Hepatocyte (in vitro differentiated cells): ENCODE measurements at regions not wholly inside any gene's neighbourhood (a gene's known extent, or its start where the extent isn't known, plus 50 kb on each side); places are given as distances from the start of the nearest gene placed in this dataset.

Experiments used
- DNase-seq: peaks from one replicate; pipeline ENCODE4 v3.0.0-alpha.2; 2016; ENCODE audit warnings: low spot score
- H2AFZ ChIP-seq: fragments of 200-600 bp; sonication (generic); 2 replicates; pipeline ENCODE4 v1.6.0; 2016; ENCODE audit warnings: antibody characterized with exemption, mild to moderate bottlenecking
- H3K27ac ChIP-seq: fragments of 200-600 bp; sonication (generic); 2 replicates; pipeline ENCODE4 v1.5.1; 2016; ENCODE audit warnings: mild to moderate bottlenecking
- H3K27me3 ChIP-seq: fragments of 200-600 bp; sonication (generic); 2 replicates; pipeline ENCODE4 v1.6.1; 2016
- H3K36me3 ChIP-seq: fragments of 200-600 bp; sonication (generic); replicated peaks from 2 replicates; pipeline ENCODE4 v1.5.1; 2016; ENCODE audit warnings: low read depth; ENCODE audit not compliant: insufficient read depth
- H3K4me1 ChIP-seq: fragments of 200-600 bp; sonication (generic); 2 replicates; pipeline ENCODE4 v1.5.1; 2016; ENCODE audit warnings: mild to moderate bottlenecking, moderate library complexity; ENCODE audit not compliant: insufficient read depth
- H3K4me2 ChIP-seq: fragments of 200-600 bp; sonication (generic); 2 replicates; pipeline ENCODE4 v1.6.0; 2016
- H3K4me3 ChIP-seq: fragments of 200-600 bp; sonication (generic); 2 replicates; pipeline ENCODE4 v1.5.1; 2016; ENCODE audit warnings: mild to moderate bottlenecking
- H3K79me2 ChIP-seq: fragments of 200-600 bp; sonication (generic); 2 replicates; pipeline ENCODE4 v1.6.0; 2017; ENCODE audit warnings: mild to moderate bottlenecking
- H3K9me2 ChIP-seq: fragments of 200-600 bp; sonication (generic); replicated peaks from 2 replicates; pipeline ENCODE4 v1.6.0; 2017; ENCODE audit warnings: mild to moderate bottlenecking; ENCODE audit not compliant: insufficient read depth
- H3K9me3 ChIP-seq: fragments of 200-600 bp; sonication (generic); 2 replicates; pipeline ENCODE4 v1.5.1; 2016; ENCODE audit warnings: low read depth, mild to moderate bottlenecking
- H4K20me1 ChIP-seq: fragments of 200-600 bp; sonication (generic); 2 replicates; pipeline ENCODE4 v1.6.0; 2016; ENCODE audit warnings: mild to moderate bottlenecking; ENCODE audit not compliant: insufficient read depth, poor library complexity, severe bottlenecking
- EZH2 ChIP-seq: fragments of 200-600 bp; sonication (generic); IDR thresholded peaks from 2 replicates; pipeline ENCODE4 v1.6.1; 2016; ENCODE audit warnings: antibody characterized with exemption, mild to moderate bottlenecking, borderline replicate concordance
- EZH2phosphoT487 ChIP-seq: fragments of 200-600 bp; sonication (generic); IDR thresholded peaks from one replicate; pipeline ENCODE4 v1.6.1; 2018; ENCODE audit warnings: antibody characterized with exemption, mild to moderate bottlenecking, low read depth, moderate library complexity; ENCODE audit not compliant: unreplicated experiment, severe bottlenecking
- WGBS: methylation state at CpG from one replicate; pipeline ENCODE4 v1.1.6; 2016; ENCODE audit warnings: low lambda C conversion rate; ENCODE audit errors: missing lambda C conversion rate; 5-methylcytosine and 5-hydroxymethylcytosine counted together
- TF ChIP-seq, protein P1 (sequence below): fragments of 200-600 bp; sonication (generic); IDR thresholded peaks from 2 replicates; pipeline ENCODE4 v1.5.1; 2016; ENCODE audit warnings: antibody characterized with exemption, mild to moderate bottlenecking; ENCODE audit not compliant: poor library complexity

DNA sequence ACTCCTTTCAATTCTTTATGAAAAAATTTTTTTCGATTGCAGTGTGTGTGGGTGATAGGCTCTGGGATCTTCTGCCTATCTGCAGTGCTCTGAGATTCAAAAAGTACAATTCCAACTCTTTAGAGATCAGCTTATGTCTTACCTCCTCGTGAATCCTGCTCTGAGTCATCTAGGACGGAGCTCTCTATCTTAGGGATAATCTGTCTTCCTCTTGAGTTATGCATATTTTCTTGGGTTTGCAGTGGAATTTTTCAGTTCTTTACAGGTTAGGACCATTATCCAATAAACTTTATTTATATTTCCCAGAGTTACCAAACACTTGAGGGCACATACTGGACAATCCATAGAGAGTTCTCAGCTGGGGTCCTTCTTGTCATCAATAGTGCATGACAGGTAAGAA lies 428.6 kb downstream of the ACTR3B start:
- no peaks in the 10 kb centered on the region for H3K79me2 ChIP-seq
- no peaks in the 10 kb centered on the region for H3K9me2 ChIP-seq
- H3K4me3 ChIP-seq: no peak overlapping the region
- no peaks in the 10 kb centered on the region for H3K27me3 ChIP-seq
- H2AFZ ChIP-seq: no peak overlapping the region
- H3K4me1 ChIP-seq: no peaks in the 10 kb centered on the region
- no peaks in the 10 kb centered on the region for H3K36me3 ChIP-seq
- H4K20me1 ChIP-seq: no peaks in the 10 kb centered on the region
- TF ChIP-seq, protein P1, sequence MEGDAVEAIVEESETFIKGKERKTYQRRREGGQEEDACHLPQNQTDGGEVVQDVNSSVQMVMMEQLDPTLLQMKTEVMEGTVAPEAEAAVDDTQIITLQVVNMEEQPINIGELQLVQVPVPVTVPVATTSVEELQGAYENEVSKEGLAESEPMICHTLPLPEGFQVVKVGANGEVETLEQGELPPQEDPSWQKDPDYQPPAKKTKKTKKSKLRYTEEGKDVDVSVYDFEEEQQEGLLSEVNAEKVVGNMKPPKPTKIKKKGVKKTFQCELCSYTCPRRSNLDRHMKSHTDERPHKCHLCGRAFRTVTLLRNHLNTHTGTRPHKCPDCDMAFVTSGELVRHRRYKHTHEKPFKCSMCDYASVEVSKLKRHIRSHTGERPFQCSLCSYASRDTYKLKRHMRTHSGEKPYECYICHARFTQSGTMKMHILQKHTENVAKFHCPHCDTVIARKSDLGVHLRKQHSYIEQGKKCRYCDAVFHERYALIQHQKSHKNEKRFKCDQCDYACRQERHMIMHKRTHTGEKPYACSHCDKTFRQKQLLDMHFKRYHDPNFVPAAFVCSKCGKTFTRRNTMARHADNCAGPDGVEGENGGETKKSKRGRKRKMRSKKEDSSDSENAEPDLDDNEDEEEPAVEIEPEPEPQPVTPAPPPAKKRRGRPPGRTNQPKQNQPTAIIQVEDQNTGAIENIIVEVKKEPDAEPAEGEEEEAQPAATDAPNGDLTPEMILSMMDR: no peak
- no peak for TF ChIP-seq EZH2phosphoT487
- TF ChIP-seq EZH2: no peak
- H3K9me3 ChIP-seq: no peaks in the 10 kb centered on the region
- H3K4me2 ChIP-seq: no peak overlapping the region
- no peak for DNase-seq
- H3K27ac ChIP-seq: no peak overlapping the region
- WGBS: 69% methylated on average over 3 of the region's 3 CpGs

DNA sequence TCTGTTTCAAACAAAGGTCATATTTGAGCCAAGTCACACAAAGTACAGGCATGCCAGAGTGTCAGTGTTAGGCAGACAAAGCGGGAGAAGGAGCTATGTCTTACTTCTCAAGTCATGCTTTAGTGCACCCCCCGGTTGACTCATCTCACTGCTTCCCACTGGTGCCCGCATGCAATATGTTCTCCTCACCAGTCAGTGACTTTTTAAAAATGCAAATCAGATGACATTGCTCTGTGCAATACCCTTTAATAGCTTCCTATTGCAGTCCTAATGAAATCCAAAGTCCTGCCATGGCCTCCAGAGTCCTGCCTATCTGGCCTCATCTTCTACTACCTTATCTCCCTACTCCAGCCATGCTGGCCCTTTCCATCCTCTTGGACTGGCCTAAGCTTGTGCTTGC lies 429.1 kb downstream of the ACTR3B start:
- Histone ChIP-seq H3K4me2 (no peak overlapping the region), H3K36me3 (no peaks in the 10 kb centered on the region), H2AFZ (no peak overlapping the region), H3K79me2 (no peaks in the 10 kb centered on the region), H3K9me3 (no peaks in the 10 kb centered on the region), H3K4me3 (no peak overlapping the region), H3K9me2 (no peaks in the 10 kb centered on the region), H4K20me1 (no peaks in the 10 kb centered on the region), H3K4me1 (no peaks in the 10 kb centered on the region), H3K27me3 (no peaks in the 10 kb centered on the region), H3K27ac (no peak overlapping the region)
- no peak for DNase-seq
- TF ChIP-seq, protein P1: no peak
- TF ChIP-seq EZH2 (no peak), EZH2phosphoT487 (no peak)
- 89% methylated on average over 3 of the region's 3 CpGs for WGBS

DNA sequence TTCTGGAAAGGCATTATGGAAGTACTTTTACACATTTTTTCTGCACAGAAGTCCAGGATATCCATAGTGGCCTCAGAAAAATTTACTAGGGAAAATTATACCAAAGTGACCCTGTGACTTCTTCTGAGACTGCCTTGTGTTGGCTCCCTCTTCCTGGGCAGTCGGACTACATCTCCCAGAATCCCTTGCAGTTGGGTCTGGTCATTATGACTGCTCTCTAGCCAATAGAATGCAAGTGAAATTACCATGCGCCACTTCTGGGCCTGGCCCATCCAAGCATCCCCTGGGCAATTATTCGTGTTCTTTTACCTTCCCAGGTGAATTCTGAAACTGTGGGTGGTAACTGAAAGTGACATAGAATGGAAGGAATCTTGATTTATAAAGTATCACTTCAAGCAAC lies 430.9 kb downstream of the ACTR3B start:
- Histone ChIP-seq H3K36me3 (no peaks in the 10 kb centered on the region), H3K4me3 (no peak overlapping the region), H4K20me1 (no peaks in the 10 kb centered on the region), H3K27ac (no peak overlapping the region), H2AFZ (no peak overlapping the region), H3K4me1 (no peaks in the 10 kb centered on the region), H3K9me2 (no peaks in the 10 kb centered on the region), H3K79me2 (no peaks in the 10 kb centered on the region), H3K4me2 (no peak overlapping the region), H3K27me3 (no peaks in the 10 kb centered on the region), H3K9me3 (no peaks in the 10 kb centered on the region)
- no peak for DNase-seq
- WGBS: 59% methylated on average over 3 of the region's 3 CpGs
- TF ChIP-seq, protein P1: no peak
- TF ChIP-seq EZH2phosphoT487 (no peak), EZH2 (no peak)

DNA sequence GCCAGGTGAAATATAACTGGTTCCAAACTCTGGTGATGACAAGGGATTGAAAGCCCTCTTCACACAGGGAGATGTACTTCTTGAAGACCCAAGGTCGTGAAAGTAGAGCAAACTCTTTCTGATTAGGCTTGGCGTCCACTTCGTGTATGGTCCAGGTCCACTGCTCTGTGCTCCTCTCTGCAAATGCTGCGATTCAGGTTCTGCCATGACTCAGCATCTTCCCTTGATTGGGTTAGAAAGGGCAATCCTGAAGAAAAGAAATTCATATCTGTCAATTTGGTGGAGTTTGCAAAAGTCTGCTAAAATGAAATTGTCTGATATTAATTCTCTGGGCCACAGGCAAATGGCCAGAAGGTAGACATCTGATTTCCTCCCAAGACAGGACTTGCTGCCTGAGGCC lies 431.4 kb downstream of the ACTR3B start:
- no peaks in the 10 kb centered on the region for H4K20me1 ChIP-seq
- H3K9me2 ChIP-seq: no peaks in the 10 kb centered on the region
- TF ChIP-seq EZH2: no peak
- no peak for TF ChIP-seq EZH2phosphoT487
- TF ChIP-seq, protein P1: no peak
- no peak for DNase-seq
- H3K36me3 ChIP-seq: no peaks in the 10 kb centered on the region
- H3K4me3 ChIP-seq: no peak overlapping the region
- no peaks in the 10 kb centered on the region for H3K79me2 ChIP-seq
- H3K9me3 ChIP-seq: no peaks in the 10 kb centered on the region
- H3K4me2 ChIP-seq: no peak overlapping the region
- H2AFZ ChIP-seq: no peak overlapping the region
- H3K4me1 ChIP-seq: no peaks in the 10 kb centered on the region
- H3K27me3 ChIP-seq: no peaks in the 10 kb centered on the region
- WGBS: 89% methylated on average over 4 of the region's 4 CpGs
- H3K27ac ChIP-seq: no peak overlapping the region
